COLO829 (cell line): ENCODE measurements at regions not wholly inside any gene's neighbourhood (a gene's known extent, or its start where the extent isn't known, plus 50 kb on each side); places are given as distances from the start of the nearest gene placed in this dataset.
"Not testable (repeated sequence)": the region's sequence is repeated elsewhere in the genome, so short reads cannot be mapped to it uniquely, and the experiment has no call there.

Experiments
- DNase-seq: peaks from one replicate; pipeline ENCODE4 v3.0.0; 2012; ENCODE audit warnings: low spot score

- DNase-seq = not testable (repeated sequence)
Observed at GRCh38 chr16:65356721-65357120, 234.9 kb upstream of the CDH11 start.

DNA sequence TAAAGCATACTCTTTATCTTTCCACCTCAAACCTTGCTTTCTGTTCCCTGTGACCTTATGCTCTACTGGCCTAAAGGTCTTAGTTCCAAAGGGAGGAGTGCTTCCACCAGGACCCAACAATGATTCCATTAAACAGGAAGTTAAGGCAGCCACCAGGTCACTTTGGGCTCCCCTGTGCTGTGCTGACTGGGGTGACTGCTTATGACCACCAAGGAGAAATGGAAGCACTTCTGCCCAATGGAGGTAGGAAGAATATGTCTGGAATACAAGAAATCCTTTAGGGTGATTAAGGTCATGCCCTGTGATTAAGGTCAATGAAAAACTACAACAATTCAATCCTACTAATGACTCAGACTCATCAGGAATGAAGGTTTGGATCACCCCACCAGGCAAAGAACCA, 233.8 kb upstream of the CDH11 start:
- DNase-seq = no peak

DNA sequence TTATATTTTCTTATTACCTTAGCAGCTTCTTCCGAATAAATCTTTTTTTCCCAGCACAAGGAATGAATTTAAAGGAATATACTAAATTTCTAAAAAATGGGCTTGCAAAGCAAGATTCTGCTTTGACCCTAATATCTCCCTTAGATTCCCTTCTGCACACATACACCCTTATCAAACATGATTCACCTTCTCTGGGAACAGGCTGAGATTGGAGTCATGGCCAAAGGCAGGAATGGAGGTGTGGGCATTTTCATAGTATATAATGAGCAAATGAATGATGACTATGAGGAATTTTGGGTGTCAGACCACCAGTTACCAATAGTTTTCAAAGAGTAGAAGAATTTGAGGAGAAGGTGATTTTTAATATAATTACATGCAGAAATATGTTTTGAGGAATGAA, 231.3 kb upstream of the CDH11 start:
- DNase-seq = no peak

DNA sequence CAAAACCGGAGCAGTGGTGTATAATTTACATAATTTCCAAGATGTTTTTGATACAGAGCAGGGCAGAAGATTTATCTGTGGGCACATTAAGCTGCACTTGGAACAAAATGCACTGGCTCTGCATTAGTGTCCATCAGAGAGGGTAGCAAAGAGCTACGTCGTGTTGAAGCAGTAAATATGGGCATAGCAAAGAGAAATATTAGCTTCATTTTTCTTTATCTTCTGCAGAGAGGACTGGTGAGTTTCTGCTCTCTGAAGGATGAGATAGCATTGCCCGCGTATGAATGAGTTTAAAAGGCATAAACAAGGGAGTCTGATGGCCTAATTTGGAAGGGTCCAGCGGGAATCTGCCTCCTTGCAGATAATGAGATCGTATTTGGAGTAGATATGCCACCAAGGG, 227.8 kb upstream of the CDH11 start:
- DNase-seq = no peak

GRCh38 chr16:65343556-65343955, 221.7 kb upstream of the CDH11 start:
- DNase-seq = no peak

DNA sequence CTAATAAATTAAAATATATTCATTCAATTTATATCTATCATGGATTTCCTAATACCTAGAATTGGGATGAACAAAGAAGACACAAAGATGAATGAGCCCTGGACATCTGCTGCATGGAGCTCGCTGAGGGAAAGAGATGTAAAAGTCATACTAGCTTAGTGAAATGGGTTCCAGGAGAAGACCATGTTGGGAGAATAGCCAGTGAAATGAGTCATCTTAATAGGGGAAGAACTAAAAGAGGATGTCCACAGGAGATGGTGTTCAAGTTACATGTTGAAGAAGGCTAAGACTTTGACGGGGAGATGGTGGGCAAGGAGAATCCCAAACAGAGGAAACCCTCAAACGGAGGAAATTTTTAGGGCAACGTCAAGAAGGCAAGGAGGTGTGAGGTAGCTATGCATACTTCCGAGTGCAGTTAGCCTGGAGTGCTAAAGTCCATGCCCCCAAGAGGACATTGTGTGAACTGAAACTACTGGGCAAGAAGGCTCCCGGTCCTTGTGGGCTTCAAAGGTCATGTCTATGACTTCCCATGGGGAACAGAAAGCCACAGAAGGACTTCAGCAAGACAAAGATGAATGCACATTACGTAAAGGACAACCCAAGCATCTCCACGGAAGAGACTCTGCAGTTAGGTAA, 220.5 kb upstream of the CDH11 start:
- no peak for DNase-seq

DNA sequence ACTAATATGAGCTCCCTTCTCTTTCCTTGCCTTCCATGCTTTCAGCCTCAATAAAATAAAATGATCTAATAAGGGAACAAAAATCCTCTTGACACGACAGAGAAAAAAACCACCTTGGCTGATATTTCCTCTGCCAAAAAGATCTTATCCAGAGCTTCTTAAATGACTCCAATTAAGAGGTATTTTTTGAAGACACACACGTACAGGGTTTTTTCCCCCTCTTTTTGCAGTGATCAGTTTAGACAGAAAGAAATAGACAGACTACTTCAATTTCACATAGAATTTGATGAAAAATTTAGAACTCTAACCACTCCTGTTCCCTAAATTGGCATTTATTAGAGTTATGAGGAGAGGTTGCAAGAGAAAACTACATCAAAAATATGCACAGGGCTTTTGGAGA, 217.2 kb upstream of the CDH11 start:
- no peak for DNase-seq

GRCh38 chr16:65336160-65336559, 214.3 kb upstream of the CDH11 start:
- DNase-seq = no peak

DNA sequence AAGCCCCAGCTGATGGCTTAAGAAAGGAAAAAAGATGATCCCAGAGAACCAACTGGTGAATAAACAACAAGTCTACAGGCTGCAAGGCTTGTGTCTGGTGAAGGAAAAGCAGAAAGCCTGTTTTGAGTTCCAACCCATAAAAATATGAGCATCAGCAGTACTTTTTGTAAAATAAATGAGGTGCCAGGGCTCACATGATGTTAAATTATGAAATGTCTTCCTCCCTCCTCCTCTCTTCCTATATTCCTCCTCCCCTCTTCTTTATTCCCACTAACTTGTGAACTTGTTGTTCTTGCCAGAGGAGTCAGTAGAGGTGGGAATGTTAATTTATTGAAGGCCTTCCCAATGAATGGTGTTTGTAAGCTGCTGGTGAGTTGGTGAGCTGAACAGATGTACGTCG, 212.2 kb upstream of the CDH11 start:
- no peak for DNase-seq

DNA sequence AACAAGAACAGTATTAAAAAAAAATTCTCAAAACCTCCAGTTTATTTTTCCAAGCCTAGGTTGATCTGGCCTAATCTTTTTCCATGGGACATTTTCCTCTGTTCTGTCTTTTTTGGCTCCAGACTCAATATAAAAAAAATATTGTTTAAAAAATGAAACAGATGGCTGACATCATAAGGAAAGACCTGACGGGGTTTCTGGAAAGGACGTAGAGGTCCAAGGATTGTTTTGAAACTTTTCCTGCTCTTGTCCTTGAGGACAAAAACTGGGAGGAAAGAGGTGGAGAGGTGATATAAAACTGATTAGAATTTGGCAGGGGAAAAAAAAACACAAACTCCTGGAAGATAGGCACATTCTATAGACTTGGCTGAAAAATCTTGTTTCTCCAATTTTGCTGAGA, 211.4 kb upstream of the CDH11 start:
- DNase-seq = no peak

DNA sequence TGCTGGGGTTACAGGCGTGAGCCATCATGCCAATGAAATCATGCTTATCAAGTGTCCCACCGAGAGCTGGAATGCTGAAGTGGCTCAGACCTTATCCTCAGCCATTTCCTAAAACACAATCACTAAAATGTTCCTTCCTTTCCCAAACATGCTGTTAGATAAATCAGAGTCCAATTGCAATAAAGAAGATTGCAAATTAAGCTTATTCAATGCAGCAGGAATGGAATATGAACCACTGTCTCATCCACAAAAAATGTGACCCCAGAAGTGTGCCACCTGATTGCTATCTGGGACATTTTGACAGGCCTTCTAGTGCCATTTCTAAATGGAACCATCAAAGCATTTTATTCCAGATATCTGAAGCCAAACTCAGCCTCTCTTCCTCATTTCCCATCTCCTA, 205.5 kb upstream of the CDH11 start:
- no peak for DNase-seq

GRCh38 chr16:65323655-65324237, 201.9 kb upstream of the CDH11 start:
- no peak for DNase-seq

- no peak for DNase-seq
Observed at GRCh38 chr16:65319621-65320231, 197.9 kb upstream of the CDH11 start.

DNA sequence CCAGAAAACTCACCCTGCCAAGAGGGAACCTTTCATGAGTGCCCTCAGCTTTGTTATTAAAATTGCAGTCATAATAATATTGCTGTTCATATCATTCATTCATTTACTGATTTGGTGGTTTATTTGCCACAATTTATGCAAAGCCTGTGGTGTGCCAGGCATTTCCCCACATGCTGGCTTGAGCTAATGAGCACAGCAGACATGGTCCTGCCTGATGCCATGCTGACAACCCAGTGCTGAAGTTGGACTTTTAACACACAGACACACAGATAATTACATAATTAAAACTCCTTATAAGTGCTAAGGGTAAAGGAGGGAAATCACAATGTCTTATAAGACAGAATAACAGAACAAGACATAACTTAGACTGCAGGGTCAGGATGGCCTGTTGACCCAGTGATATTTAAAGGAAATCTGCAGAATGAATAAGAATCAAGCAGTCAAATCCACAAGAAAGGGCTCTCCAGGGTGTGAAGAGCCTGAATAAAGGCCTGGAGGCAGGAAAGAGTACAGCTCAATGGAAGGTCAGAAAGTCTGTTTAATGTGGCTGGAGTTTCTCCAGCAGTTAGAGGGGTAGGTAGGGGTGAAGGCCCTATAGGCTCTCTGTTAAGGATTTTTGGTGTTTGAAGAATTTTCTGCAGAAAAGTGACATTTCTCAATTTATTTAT, 196.9 kb upstream of the CDH11 start:
- DNase-seq = no peak

DNA sequence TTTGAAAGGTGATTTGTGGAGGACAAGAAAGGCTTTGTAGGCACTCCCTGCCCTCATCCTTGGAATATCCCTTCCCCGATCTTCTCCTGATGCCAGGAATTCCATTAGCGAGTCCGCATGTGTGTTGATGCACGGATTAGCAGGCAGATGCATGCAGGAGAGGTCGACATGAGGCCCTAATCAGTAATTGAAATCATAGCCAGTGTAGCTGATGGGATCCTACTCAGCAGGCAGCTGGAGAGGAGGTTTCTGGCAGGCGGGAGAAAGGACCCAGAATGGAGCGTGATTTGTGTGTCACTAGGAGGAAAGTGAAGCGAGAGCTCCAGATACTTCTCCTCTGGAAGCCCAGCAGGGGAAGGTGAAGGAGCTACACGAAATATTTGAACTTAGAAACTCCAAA, 196.3 kb upstream of the CDH11 start:
- DNase-seq = no peak

GRCh38 chr16:65316808-65317207, 194.9 kb upstream of the CDH11 start:
- DNase-seq = no peak

GRCh38 chr16:65315081-65315780, 193.4 kb upstream of the CDH11 start:
- no peak for DNase-seq

DNA sequence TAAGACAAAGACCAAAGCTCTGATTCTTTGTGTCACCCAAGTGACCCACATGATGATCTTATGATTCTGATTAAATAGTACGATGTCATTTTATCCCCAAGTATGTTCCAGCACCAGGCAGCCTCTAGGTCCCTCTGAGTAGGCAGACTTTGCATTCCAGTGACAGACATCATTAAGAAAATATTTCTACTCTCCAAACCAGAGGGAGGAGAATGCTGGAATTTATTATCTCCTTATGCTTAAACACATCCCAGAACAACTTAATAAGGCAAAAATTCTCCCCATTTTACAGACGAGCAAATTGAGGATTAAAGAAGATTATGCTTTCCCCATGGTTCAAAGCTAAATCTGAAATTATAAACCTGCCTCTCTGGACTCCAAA, 192.8 kb upstream of the CDH11 start:
- no peak for DNase-seq

- DNase-seq = no peak
Observed at GRCh38 chr16:65313936-65314626, 192.2 kb upstream of the CDH11 start.

GRCh38 chr16:65312795-65313194, 190.9 kb upstream of the CDH11 start:
- DNase-seq = no peak

GRCh38 chr16:65312071-65312470, 190.2 kb upstream of the CDH11 start:
- DNase-seq = no peak

GRCh38 chr16:65310491-65310890, 188.6 kb upstream of the CDH11 start:
- DNase-seq = not testable (repeated sequence)
